A673 (cell line): ENCODE measurements at regions not wholly inside any gene's neighbourhood (a gene's known extent, or its start where the extent isn't known, plus 50 kb on each side); places are given as distances from the start of the nearest gene placed in this dataset.

Experiments used
- CTCF ChIP-seq: fragments of 300-800, 200-600 bp; sonication (generic); conservative IDR thresholded peaks from 2 replicates; pipeline ENCODE4 v1.5.1; 2017; ENCODE audit warnings: low read depth, mild to moderate bottlenecking, antibody characterized with exemption, low read length, moderate library complexity, mixed read lengths
- EZH2 ChIP-seq: fragments of 200-600 bp; sonication (generic); IDR thresholded peaks from 2 replicates; pipeline ENCODE4 v1.6.1; 2017; ENCODE audit warnings: borderline replicate concordance, low read depth, mild to moderate bottlenecking, mixed read lengths, antibody characterized with exemption, low read length; ENCODE audit not compliant: poor library complexity, severe bottlenecking

- no peak for TF ChIP-seq EZH2
- TF ChIP-seq CTCF = no peak
These were observed 385.6 kb upstream of the SGCD start for GRCh38 chr5:155941340-155941739.
